ACHN (cell line): ENCODE measurements at regions not wholly inside any gene's neighbourhood (a gene's known extent, or its start where the extent isn't known, plus 50 kb on each side); places are given as distances from the start of the nearest gene placed in this dataset.

Experiments
- DNase-seq: peaks from one replicate; pipeline ENCODE4 v3.0.0-alpha.2; 2015
- in situ Hi-C: cut with HindIII; loops from 2 replicates; pipeline ENCODE4 v1.10.0; 2017; ENCODE audit warnings: low sequenced_read_pairs, low pct_ligation_motif_present, low pct_unique_long_range_greater_than_20kb

DNA sequence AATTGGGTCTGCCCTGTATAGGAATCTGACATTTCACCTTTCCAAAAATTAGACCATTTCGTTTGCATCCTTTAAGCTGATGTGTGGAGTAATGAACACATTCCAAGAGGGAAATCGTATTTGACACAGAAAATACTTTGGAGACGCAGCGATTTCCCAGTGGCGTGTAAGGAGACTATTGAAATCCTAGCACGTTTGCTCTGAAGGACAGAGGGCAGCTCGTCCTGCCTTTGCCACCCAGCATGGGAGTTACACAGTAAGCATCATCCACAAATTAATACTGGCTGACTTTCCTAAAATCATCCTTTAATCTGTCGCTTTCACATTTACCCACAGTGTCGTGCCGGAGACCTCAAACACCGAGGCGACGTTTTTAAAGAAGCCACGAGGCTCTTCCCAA, 925.9 kb upstream of the EEF2KMT start:
- no peak for DNase-seq
- in situ Hi-C loops, result no loop called here

DNA sequence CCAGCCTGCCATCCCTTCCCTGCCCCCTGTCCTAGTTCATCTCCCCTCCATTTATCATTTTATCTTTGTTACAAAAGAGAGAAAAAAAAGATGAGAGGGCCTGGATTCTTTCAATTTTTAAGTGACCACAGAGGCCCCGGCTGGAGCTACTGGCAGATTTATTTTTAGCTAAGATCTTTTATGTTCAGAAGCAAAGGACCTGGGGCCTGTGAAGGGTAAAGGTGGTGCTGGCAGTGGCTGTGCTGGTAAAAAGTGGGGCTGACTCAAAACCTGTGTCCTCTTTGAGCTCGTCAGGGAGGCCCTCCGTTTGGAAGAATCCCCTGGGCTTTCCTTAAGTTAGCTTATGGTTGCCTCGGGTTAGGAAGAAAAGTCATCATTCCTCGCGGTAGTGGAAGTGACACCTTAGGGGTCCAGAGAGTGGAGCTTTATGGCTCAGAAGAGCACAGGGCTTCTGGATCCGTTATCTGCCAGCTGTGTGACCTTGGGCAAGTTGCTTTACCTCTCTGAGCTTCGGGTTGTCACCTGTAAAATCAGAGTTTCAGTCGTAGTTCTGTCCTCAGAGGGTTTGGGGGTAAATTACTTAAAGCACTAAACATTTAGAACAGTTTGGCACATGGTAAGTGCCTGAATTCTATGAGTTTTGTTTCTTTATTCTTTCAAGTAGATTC, 923.8 kb upstream of the EEF2KMT start:
- in situ Hi-C loops, result no loop called here
- no peak for DNase-seq

DNA sequence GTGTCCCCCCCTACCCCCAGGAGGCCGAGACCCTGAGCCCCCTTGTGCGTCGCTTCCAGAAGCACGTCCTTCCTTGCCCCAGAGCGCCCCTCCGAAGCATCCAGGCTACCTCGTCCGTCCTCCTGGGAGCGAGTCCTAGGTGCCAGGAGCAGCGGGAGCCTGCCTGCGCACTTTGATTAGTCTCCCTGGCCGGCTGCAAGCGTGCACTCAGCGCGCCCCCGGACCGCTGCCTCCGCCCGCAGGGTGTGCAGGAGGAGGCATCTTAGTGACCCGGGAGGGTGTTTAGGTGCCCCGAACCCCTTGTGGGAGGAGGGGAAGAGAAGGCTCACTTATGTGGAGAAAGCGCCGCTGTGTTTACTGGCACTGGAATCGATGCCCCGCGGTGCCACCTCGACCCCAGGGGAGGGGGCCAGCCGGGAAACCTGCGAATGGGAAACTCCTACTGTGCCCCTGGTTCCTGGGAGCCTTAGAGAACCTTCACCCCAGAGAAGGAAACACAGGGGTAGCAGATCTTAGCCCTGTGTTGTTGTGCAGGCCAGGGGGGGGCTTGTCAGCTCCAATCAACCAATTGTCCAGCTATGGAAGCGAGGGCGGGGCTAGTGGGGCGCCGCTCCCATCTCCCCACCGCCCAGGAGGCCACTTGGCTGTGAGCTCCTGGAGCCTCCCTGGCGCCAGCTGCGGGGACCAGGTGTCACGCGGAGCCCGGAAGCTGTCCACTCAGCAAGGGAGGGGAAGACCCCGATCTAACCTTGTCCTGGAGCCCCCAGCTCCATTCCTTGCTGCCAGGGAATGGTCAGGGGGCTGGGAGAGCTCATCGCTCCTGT, 922.8 kb upstream of the EEF2KMT start:
- no peak for DNase-seq
- in situ Hi-C loops, result no loop called here

DNA sequence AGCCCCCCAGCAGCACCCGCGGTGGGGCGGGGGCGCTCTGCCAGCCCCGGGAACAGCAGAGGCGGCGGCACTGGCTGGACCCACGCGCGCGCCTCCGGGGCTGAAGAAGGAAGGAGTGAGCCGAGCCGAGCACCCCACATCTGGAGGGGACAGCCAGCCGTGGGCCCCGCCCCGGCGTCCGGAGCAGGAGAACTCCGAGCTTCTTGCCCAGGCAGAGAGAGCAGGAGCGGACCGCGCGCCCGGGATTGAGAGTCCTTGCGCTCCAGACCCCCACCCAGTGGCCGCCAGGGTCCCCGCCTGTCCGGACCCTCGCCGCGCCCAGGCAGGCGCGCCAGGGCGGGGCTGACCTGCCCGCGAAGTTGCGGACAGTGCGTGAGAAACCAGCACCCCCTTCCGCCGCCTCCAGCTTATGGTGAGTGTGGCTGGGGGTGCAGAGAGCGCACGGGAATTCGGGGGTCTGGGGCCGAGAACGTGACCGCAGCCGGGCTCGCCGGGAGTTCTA, 921.9 kb upstream of the EEF2KMT start:
- no peak for DNase-seq
- in situ Hi-C loops, result no loop called here

DNA sequence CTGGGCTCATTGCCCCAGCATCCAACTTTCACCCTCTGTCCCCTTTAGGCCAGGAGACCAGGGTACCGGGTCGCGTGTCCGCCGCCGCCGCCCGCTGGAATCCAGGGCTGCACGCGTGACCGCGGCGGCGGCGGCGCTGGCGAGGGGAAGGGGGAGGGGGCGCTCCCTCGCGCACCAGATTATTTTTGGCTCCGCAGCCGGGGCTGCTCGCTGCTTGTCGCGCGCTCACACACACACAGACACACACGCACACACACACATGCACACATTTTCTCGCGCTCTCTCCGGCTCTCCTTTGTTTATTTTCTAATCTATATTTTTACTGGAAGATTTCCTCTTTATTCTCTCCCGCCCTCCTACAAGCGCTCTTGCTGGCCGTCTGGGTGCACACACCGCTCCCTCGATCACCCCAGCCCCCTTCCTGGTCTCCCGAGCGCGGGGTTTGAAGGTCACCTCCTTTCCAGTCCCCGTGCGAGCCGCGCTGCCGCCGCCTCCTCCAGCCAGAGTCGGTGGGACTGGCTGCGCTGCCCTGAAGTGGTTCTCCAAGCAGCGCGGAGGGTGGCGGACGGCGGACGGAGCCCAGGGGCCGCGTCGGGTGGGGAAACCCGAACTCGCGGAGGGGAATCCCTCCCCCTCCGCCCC, 921.4 kb upstream of the EEF2KMT start:
- DNase-seq, result no peak
- in situ Hi-C loops, result no loop called here

DNA sequence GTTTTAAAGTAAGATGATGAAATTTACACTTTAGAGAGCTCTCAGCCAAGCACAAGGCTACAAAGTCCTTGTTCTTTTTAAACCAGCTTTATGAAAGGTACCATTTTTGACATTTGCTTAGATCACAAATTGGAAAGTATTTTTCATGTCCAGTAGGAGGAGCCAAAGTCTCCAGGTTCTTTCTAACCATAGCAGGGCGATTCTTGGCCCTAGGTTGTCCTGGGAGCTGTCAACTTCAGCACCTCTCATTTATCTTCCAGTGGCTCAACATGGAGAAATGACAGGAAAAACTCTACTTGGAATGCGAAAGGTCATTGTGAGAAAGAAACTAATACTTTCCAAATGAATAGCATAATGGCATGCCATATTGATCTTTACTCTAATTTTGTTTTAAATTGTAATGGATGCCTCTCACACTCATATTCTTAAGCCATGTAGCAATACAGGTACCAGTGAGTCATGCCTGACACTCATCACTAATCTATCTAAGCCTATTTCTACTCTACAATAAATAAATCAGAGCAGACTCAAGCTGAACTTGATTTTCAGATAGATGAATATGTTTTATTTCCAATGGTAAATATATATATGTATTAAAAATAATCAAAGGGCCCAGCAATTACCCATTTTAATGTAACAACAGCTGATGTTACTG, 919.1 kb upstream of the EEF2KMT start:
- in situ Hi-C loops, result no loop called here
- peak; percentile 79 for DNase-seq

DNA sequence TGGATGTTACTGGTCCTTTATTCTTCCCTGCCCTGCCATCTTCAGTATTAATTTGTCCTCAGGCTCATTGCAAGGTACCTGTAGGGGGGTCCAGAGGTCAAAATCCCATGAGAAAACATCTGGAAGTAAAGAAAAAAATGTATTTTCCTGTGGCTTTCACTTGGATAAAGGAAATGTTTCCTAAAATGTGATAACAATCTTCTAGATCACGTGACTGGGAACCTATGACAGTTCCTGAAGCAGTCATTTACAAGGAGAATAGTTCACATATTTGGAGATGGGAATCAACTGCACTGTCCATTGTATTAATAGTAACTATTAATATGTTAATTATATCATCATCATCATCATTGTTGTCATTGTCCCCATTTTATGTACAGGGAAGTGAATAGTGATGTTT, 915.1 kb upstream of the EEF2KMT start:
- DNase-seq, result no peak
- in situ Hi-C loops, result no loop called here

DNA sequence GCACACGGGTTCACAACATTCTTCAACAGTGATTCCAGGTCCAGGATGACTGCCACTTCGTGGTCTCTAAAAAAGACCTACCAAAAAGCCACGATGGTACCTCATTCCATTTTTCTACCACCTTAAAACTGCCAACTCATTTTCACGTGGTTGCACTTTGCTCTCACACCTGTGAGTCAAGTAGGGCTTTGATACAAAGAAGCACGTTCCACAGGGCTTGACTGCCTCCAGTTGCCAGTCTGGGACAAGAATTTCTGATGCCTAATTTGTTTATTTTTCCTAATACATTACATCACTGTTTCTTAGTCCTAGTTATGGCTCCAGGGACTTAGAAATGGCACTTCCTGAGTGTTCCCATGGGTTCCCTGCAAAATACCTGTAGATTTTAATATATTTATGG, 911.6 kb upstream of the EEF2KMT start:
- DNase-seq, result no peak
- in situ Hi-C loops, result no loop called here

DNA sequence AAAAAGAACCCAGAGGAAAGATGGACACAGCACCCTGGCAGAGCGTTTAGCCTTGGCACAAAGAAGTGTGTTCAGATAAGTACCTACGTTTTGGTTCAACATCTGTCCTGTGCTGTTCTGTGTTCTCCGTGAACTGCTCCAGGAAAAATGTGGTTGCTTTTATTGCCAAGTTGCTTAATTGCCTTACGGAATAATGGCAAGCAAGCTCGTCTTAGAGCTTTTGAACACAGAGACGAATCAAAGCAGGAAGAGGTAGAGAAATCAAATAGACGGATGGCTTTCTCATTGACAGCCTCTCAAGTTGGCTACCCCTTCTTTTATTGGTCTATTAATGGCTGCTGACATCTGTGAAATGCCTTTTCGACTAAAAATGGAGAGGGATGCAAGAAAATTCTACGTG, 911.1 kb upstream of the EEF2KMT start:
- in situ Hi-C loops, result no loop called here

DNA sequence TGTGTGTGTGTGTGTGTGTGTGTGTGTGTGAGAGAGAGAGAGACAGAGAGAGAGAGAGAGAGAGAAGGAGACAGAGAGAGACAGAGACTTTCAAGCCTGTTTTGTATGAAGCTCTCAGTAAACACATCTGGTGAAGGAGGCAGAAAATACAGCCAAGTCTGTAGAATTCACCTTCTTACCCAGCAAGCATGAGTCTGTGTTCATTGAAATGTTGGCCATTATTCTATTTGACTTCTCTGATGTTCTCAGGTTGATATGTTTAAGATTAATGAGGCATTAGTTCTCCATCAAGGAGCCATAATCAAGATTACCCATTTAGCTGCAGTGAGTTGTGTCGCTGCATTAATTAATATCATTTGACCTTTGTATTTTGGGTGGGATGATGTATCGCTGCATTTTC, 895.8 kb upstream of the EEF2KMT start:
- in situ Hi-C loops, result no loop called here

More for the DNA sequence above, 911.1 kb upstream of the EEF2KMT start:
- DNase-seq, result no peak

DNA sequence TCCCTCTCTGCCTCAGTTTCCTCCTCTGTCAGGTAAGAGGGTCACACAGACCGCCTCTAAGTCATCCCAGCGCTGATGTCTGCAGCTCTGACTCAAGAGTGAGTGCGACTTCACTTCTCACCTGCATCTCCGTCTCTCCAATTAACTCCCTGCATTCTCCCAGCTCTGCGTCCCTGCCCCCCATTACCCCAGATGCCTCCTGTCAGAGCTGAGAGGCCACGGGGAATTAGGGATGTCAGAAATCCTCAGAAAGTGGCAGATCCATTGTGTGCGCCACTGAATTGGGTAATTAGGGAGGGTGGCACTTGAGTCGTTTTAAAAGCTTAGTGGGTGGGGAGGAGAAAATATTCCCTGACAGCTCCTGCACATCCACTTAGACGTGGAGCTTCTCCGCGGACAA, 885.4 kb upstream of the EEF2KMT start:
- DNase-seq, result no peak
- in situ Hi-C loops, result no loop called here

More for the DNA sequence above, 895.8 kb upstream of the EEF2KMT start:
- no peak for DNase-seq

DNA sequence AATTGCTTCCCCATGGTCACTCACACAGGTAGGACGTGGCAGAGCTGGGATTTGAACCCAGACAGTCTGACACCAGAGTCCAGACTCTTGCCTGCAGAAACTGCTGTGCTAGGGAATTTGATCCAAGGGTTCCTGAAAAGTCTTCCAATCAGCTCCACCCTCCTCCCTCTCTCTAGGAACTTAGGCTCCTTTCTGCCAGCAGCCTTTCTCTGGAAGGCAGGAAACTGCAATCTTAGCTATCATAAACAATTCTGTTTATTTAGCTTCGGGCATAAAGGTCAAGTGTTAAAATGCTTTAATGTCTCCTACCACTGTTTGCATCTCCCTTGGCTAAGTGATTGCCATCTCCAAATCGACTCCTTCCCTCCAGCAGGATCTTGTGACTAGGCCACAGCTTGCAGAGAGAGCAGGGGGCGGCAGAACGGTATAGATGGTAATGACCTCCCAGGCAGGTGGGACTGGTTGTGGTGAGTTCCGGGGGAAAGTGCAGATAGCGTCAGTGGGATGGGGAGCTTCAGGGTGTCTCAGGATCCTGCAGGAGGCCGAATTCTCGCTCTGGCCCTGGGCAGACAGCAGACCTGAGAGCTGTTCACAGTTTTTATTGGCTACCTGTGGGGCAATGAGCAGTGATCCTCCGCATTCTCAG, 882.4 kb upstream of the EEF2KMT start:
- no peak for DNase-seq
- in situ Hi-C loops, result no loop called here

DNA sequence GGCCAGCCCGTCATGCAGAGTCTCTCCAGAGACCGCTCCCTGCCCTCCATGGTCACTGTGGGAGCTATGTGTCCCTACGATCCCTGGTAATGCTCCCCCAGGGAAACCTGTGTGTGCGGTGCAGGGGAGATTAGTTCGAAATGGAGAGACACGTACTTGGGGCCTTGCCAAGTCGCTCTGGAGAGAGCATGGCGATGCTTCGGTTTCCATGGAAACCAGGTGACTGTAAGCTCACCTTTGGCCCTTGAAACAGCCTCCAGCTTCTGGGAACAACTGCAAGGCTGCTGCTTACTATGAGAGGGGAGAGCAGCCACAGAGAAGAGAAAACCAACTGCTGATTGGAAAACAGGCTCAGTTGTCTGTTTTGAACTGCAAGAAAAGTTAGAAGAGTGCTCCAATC, 879.7 kb upstream of the EEF2KMT start:
- in situ Hi-C loops, result no loop called here
- DNase-seq, result no peak

DNA sequence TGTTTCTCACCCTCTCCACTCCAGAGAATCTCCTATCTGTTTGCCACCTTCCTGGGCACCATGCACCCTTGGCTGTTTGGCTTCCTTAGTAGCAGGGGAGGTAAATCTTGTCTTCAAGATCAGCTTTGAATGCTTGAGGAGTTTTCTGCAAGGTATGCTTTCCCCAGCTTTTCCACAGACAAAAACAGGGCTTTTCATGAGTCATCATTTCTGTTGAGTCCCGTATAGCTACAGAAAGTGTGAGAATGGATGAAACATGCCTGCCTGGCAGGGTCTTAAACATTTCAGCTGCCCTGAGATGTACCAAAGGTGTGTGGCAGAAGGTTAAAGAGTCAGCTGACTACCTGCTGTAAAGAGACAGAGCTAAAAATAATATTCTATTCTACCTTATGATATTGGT, 875.2 kb upstream of the EEF2KMT start:
- no peak for DNase-seq
- in situ Hi-C loops, result no loop called here

DNA sequence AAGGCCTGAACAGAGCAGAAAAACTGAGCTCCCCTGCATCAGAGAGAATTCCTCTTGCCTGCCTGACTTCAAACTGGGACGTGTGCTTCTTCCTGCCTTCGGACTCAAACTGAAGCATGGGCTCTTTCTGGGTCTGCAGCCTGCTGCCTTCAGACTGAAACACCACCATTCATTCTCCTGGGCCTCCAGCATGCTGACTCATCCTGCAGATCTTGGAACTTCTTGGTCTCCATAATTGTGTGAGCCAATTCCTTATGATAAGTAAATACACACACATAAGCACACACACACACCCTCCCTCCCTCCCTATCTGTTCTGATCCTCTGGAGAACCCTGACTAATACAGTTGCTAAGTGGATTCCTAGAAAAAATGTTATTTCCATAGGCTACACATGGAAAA, 874.3 kb upstream of the EEF2KMT start:
- in situ Hi-C loops, result no loop called here
- no peak for DNase-seq

DNA sequence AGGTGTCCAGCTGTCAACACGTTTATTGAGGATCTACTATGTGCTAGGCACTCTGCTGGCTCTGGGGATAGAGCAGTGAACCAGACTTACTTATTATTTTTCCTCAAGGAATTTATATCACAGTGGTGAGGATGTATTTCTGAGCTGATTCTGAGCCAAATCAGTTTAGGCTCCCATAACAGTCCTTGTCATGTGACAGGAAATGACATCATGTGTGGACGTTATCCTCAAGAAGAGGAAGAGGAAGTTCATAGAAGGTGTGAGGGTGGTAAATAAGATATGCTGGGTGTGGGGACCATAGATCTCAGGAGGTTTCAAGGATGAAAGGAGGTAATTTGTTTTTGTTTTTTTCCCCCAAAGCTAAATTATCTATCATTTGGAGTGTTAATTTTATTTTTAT, 873.5 kb upstream of the EEF2KMT start:
- in situ Hi-C loops, result no loop called here
- no peak for DNase-seq

DNA sequence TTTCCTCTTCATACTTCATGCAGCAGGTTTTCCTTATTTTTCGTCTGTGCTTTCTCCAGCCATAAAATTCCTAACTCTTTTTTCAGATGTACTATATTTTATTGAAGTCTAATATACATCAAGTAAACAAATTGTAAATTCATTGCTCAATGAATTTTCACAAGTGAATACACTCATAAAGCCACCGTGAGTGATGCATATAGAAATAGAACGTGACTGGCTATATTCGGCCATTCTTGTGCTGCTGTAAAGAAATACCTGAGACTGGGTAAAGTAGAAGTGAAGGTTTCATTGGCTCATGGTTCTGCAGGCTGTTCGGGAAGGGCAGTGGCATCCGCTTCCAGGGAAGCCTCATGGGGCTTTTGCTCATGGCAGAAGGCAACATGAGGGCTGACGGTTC, 868.4 kb upstream of the EEF2KMT start:
- DNase-seq, result no peak
- in situ Hi-C loops, result no loop called here

DNA sequence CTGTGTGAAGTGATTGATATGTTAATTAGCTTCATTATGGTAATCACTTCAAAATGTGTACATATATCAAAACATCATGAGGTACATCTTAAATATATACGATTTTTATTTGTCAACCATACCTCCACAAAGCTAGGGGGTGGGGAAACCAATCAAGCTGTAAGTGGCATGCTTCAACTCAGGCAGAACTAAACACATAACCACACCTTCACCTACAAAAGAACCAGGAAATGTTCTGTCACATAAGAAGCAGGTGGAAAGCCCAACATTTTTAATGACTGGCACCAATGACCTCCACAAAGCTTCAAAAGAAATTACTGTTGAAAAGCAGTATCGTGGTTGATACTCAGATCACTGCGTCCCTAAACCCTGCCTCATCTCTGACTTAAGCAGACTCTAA, 867.7 kb upstream of the EEF2KMT start:
- in situ Hi-C loops, result no loop called here
- no peak for DNase-seq

DNA sequence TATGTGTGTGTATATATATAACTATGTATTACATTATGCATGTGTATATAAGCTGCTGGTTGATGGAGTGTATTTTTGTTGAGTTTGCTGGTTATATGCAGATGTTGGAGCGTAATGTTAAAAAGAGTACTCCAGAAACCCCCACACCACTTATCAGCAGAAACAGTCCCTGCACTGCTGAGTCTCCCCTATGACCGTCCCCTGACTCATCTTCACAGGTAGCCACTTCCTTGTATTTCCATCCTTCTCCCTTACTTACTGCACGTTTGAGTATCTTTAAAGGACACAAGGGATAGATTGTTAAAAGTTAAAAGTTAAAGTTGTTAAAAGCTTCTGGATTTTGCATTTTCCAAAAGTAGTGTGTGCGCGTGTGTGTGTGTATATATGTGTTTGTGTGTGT, 853.9 kb upstream of the EEF2KMT start:
- in situ Hi-C loops, result no loop called here

More for the DNA sequence above, 853.9 kb upstream of the EEF2KMT start:
- DNase-seq, result no peak
